Common myeloid progenitor, CD34-positive (primary cell): ENCODE measurements at regions not wholly inside any gene's neighbourhood (a gene's known extent, or its start where the extent isn't known, plus 50 kb on each side); places are given as distances from the start of the nearest gene placed in this dataset.

Experiments
- CTCF ChIA-PET: fragments of 350-600 bp; sonication (Branson Sonifier 250); formaldehyde crosslinking; loops from one replicate; lab custom pipeline; 2021; ENCODE audit warnings: antibody characterized with exemption; lab: Charles Lee
- POLR2A ChIA-PET: fragments of 350-600 bp; sonication (Branson Sonifier 250); formaldehyde crosslinking; loops from one replicate; lab custom pipeline; 2021; ENCODE audit warnings: antibody characterized with exemption; lab: Charles Lee
- DNase-seq, 3 donors: peaks; one replicate each; pipeline versions ENCODE4 v3.0.0 to v3.0.0-alpha.2; 2013
- H3K27ac ChIP-seq, 2 experiments: 1 replicate in 1 of 2; 2 replicates in 1 of 2; pipeline ENCODE4 v1.7.0; 2013; ENCODE audit warnings: inconsistent platforms in 2 of 2, low read length in 2 of 2, mild to moderate bottlenecking in 2 of 2, low read depth in 1 of 2, moderate library complexity in 1 of 2; ENCODE audit not compliant: severe bottlenecking in 2 of 2, insufficient read depth in 1 of 2, poor library complexity in 1 of 2
- H3K27me3 ChIP-seq, 5 experiments: replicated peaks in 2 of 5; 1 replicate in 3 of 5; 2 replicates in 2 of 5; pipeline versions ENCODE4 v1.6.1 to v1.7.0; 2013; ENCODE audit warnings: low read length in 4 of 5, mild to moderate bottlenecking in 2 of 5, moderate library complexity in 2 of 5, inconsistent platforms in 1 of 5; ENCODE audit not compliant: insufficient read depth in 5 of 5, control insufficient read depth in 4 of 5
- H3K36me3 ChIP-seq, 4 experiments: 1 replicate in 2 of 4; 2 replicates in 2 of 4; pipeline versions ENCODE4 v1.6.1 to v1.7.0; 2013; ENCODE audit warnings: low read length in 3 of 4, control low read depth in 1 of 4, mild to moderate bottlenecking in 1 of 4; ENCODE audit not compliant: control insufficient read depth in 4 of 4, insufficient read depth in 4 of 4
- H3K4me1 ChIP-seq, 4 experiments: 1 replicate in 3 of 4; 2 replicates in 1 of 4; pipeline versions ENCODE4 v1.6.1 to v1.7.1; 2013; ENCODE audit warnings: low read length in 3 of 4, mild to moderate bottlenecking in 3 of 4, control low read depth in 1 of 4, inconsistent platforms in 1 of 4, moderate library complexity in 1 of 4; ENCODE audit not compliant: control insufficient read depth in 4 of 4, insufficient read depth in 4 of 4; ENCODE audit errors: control extremely low read depth in 1 of 4
- H3K4me3 ChIP-seq, 7 experiments: 1 replicate in 4 of 7; 2 replicates in 3 of 7; pipeline versions ENCODE4 v1.5.1 to v1.7.0; 2013; ENCODE audit warnings: mild to moderate bottlenecking in 7 of 7, low read length in 6 of 7, moderate library complexity in 6 of 7, inconsistent platforms in 2 of 7, low read depth in 2 of 7, control low read depth in 1 of 7; ENCODE audit not compliant: insufficient read depth in 4 of 7, control insufficient read depth in 1 of 7; ENCODE audit errors: extremely low read depth in 1 of 7
- H3K9me3 ChIP-seq, 5 experiments: 1 replicate in 4 of 5; 2 replicates in 1 of 5; pipeline versions ENCODE4 v1.6.1 to v1.7.1; 2013; ENCODE audit warnings: low read length in 4 of 5, mild to moderate bottlenecking in 2 of 5, inconsistent platforms in 1 of 5, low read depth in 1 of 5, moderate library complexity in 1 of 5; ENCODE audit not compliant: control insufficient read depth in 4 of 5, insufficient read depth in 2 of 5; ENCODE audit errors: control extremely low read depth in 1 of 5
- WGBS: methylation state at CpG from one replicate; pipeline ENCODE4 v1.1.5; 2013; ENCODE audit not compliant: insufficient coverage; 5-methylcytosine and 5-hydroxymethylcytosine counted together

DNA sequence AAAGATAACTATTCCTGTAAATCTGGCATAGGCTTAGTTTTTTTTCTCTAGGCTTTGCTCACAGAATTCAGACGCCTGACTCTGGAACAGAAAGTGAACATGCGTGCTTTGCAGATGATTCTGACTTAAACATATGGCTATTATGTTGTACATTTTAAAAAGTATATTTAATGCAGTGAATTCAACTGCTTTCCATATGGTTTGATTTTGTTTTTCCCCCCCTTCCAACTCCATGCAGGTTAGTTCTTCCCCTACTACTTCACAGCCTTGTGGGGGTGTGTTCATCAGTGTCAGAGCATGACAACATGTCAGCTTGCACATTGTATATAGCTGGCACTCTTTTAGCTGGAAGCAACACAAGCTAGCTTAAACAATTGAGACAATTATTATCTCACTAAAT is 226.8 kb downstream of the TMEM167A start:
- CTCF ChIA-PET = interaction anchor here (0.7 to 1.2 kb wide), 2 partner anchors 9 to 10 kb away, joined by 3 read pairs; no protein-coding TSS in a partner anchor

GRCh38 chr5:82849885-82850284 is 227.3 kb downstream of the TMEM167A start:
- H3K9me3 ChIP-seq = peaks cover 0 to 3% (median 0%) of the 10 kb centered on the region in 5 experiments
- H3K36me3 ChIP-seq = no peaks in the 10 kb centered on the region
- CTCF ChIA-PET = interaction anchor here (1.0 to 1.2 kb wide), 2 partner anchors 9 to 501 kb away, joined by 3 to 4 read pairs; no protein-coding TSS in a partner anchor
- H3K4me1 ChIP-seq = peaks cover 0 to 4% (median 0%) of the 10 kb centered on the region in 4 experiments
- no peak for DNase-seq
- no peak overlapping the region for H3K27ac ChIP-seq
- H3K27me3 ChIP-seq = no peaks in the 10 kb centered on the region
- no peak overlapping the region for H3K4me3 ChIP-seq
- POLR2A ChIA-PET = no interaction called here

More for the DNA sequence above, 226.8 kb downstream of the TMEM167A start:
- peaks cover 0 to 4% (median 0%) of the 10 kb centered on the region in 4 experiments for H3K4me1 ChIP-seq
- no peak overlapping the region for H3K4me3 ChIP-seq
- POLR2A ChIA-PET = no interaction called here
- DNase-seq = no peak
- H3K27me3 ChIP-seq = no peaks in the 10 kb centered on the region
- no peaks in the 10 kb centered on the region for H3K36me3 ChIP-seq
- peaks cover 0 to 3% (median 0%) of the 10 kb centered on the region in 5 experiments for H3K9me3 ChIP-seq
- WGBS = no CpG with 5 or more reads among the region's 2 CpGs
- no peak overlapping the region for H3K27ac ChIP-seq

DNA sequence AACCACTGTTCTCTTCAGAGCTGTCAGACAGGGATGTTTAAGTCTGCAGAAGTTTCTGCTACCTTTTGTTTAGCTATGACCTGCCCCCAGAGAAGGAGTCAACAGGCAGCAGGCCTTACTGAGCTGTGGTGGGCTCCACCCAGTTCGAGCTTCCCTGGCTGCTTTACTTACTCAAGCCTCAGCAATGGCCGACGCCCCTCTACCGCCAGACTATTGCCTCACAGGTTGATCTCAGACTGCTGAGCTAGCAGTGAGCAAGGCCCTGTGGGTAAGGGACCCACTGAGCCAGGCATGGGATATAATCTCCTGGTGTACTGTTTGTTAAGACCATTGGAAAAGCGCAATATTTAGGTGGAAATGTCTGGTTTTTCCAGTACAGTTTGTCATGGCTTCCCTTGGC is 229.6 kb downstream of the TMEM167A start:
- no peaks in the 10 kb centered on the region for H3K36me3 ChIP-seq
- 95% methylated on average over 4 of the region's 5 CpGs for WGBS
- H3K4me3 ChIP-seq = no peak overlapping the region
- no peaks in the 10 kb centered on the region for H3K27me3 ChIP-seq
- no peak overlapping the region for H3K27ac ChIP-seq
- DNase-seq = no peak
- no peaks in the 10 kb centered on the region for H3K4me1 ChIP-seq
- H3K9me3 ChIP-seq = peaks cover 0 to 3% (median 0%) of the 10 kb centered on the region in 5 experiments
- CTCF ChIA-PET = no interaction called here
- POLR2A ChIA-PET = no interaction called here

- no peaks in the 10 kb centered on the region for H3K4me1 ChIP-seq
- no CpG with 5 or more reads among the region's 3 CpGs for WGBS
- H3K27ac ChIP-seq = no peak overlapping the region
- no peak overlapping the region for H3K4me3 ChIP-seq
- no peaks in the 10 kb centered on the region for H3K27me3 ChIP-seq
- ChIA-PET CTCF (interaction anchor here (1.1 kb wide), 1 partner anchor 11 kb away, joined by 3 read pairs; no protein-coding TSS in a partner anchor), POLR2A (no interaction called here)
- H3K36me3 ChIP-seq = no peaks in the 10 kb centered on the region
- no peak for DNase-seq
- H3K9me3 ChIP-seq = peaks cover 0 to 19% (median 9%) of the 10 kb centered on the region in 5 experiments
These were observed 237.3 kb downstream of the TMEM167A start for GRCh38 chr5:82839881-82840280.

- H3K36me3 ChIP-seq = no peaks in the 10 kb centered on the region
- H3K27me3 ChIP-seq = no peaks in the 10 kb centered on the region
- H3K9me3 ChIP-seq = peaks cover 0 to 20% (median 9%) of the 10 kb centered on the region in 5 experiments
- H3K27ac ChIP-seq = no peak overlapping the region
- CTCF ChIA-PET = no interaction called here
- POLR2A ChIA-PET = no interaction called here
- DNase-seq = no peak
- H3K4me1 ChIP-seq = peaks cover 0 to 4% (median 0%) of the 10 kb centered on the region in 4 experiments
- H3K4me3 ChIP-seq = no peak overlapping the region
These were observed 241.7 kb downstream of the TMEM167A start for GRCh38 chr5:82835488-82835887.

- Histone ChIP-seq H3K27ac (no peak overlapping the region), H3K9me3 (peaks cover 0 to 20% (median 9%) of the 10 kb centered on the region in 5 experiments), H3K4me3 (no peak overlapping the region), H3K27me3 (no peaks in the 10 kb centered on the region), H3K4me1 (peaks cover 0 to 4% (median 0%) of the 10 kb centered on the region in 4 experiments), H3K36me3 (no peaks in the 10 kb centered on the region)
- ChIA-PET POLR2A (no interaction called here), CTCF (no interaction called here)
- DNase-seq = no peak
These were observed 243.0 kb downstream of the TMEM167A start for GRCh38 chr5:82834151-82834550.

GRCh38 chr5:82833277-82833676 is 243.9 kb downstream of the TMEM167A start:
- Histone ChIP-seq H3K36me3 (no peaks in the 10 kb centered on the region), H3K4me3 (no peak overlapping the region), H3K27me3 (no peaks in the 10 kb centered on the region), H3K9me3 (peaks cover 0 to 20% (median 9%) of the 10 kb centered on the region in 5 experiments), H3K27ac (no peak overlapping the region), H3K4me1 (peaks cover 0 to 4% (median 0%) of the 10 kb centered on the region in 4 experiments)
- ChIA-PET CTCF (no interaction called here), POLR2A (no interaction called here)
- DNase-seq = no peak
- WGBS = 89% methylated on average over 3 of the region's 3 CpGs
